CD4-positive, alpha-beta T cell (primary cell): ENCODE measurements at regions not wholly inside any gene's neighbourhood (a gene's known extent, or its start where the extent isn't known, plus 50 kb on each side); places are given as distances from the start of the nearest gene placed in this dataset.

Experiments
- ATAC-seq: fragments of 200-7000 bp; cut with Tn5 transposase; one replicate; pipeline ENCODE4 v1.10.0; 2022; ENCODE audit warnings: mild to moderate bottlenecking; ENCODE audit not compliant: poor library complexity
- CTCF ChIA-PET: fragments of 350-600 bp; sonication (Branson Sonifier 250); formaldehyde crosslinking; loops from one replicate; lab custom pipeline; 2021; ENCODE audit warnings: antibody characterized with exemption, inconsistent platforms; lab: Charles Lee
- POLR2A ChIA-PET: fragments of 350-600 bp; sonication (Branson Sonifier 250); formaldehyde crosslinking; loops from one replicate; lab custom pipeline; 2021; ENCODE audit warnings: antibody characterized with exemption, inconsistent platforms; lab: Charles Lee
- DNase-seq, 14 experiments: peaks; one replicate each; pipeline ENCODE4 v3.0.0-alpha.2; 2013 to 2020; ENCODE audit warnings: mixed read lengths in 2 of 14
- H3K27ac ChIP-seq, 2 donors: one replicate each; pipeline versions ENCODE4 v1.5.1 to v1.7.0; 2013; ENCODE audit warnings: low read length in 2 of 2, low read depth in 1 of 2, mild to moderate bottlenecking in 1 of 2
- H3K27me3 ChIP-seq, 2 experiments: 1 replicate in 1 of 2; 2 replicates in 1 of 2; pipeline versions ENCODE4 v1.6.1 to v1.7.0; 2013; ENCODE audit warnings: low read length in 2 of 2, control low read depth in 1 of 2, mild to moderate bottlenecking in 1 of 2, moderate library complexity in 1 of 2; ENCODE audit not compliant: insufficient read depth in 2 of 2, control insufficient read depth in 1 of 2
- H3K36me3 ChIP-seq: one replicate; pipeline ENCODE4 v1.6.1; 2013; ENCODE audit warnings: low read length, control low read depth; ENCODE audit not compliant: insufficient read depth
- H3K4me1 ChIP-seq: one replicate; pipeline ENCODE4 v1.6.1; 2013; ENCODE audit warnings: low read length, control low read depth; ENCODE audit not compliant: insufficient read depth
- H3K4me3 ChIP-seq: one replicate; pipeline ENCODE4 v1.5.1; 2013; ENCODE audit warnings: mild to moderate bottlenecking, low read length, moderate library complexity
- H3K9me3 ChIP-seq, 2 experiments: 1 replicate in 1 of 2; 2 replicates in 1 of 2; pipeline versions ENCODE4 v1.6.1 to v1.7.0; 2013; ENCODE audit warnings: low read length in 2 of 2, mild to moderate bottlenecking in 2 of 2, control low read depth in 1 of 2, moderate library complexity in 1 of 2; ENCODE audit not compliant: control insufficient read depth in 1 of 2, insufficient read depth in 1 of 2
- H3K27ac Mint-ChIP-seq: one replicate; pipeline ENCODE4 v1.8.0; 2020; ENCODE audit warnings: mixed read lengths
- H3K27me3 Mint-ChIP-seq: one replicate; pipeline ENCODE4 v1.8.0; 2021; ENCODE audit warnings: mixed read lengths
- H3K36me3 Mint-ChIP-seq: one replicate; pipeline ENCODE4 v1.8.0; 2021; ENCODE audit warnings: low read depth, mixed read lengths
- H3K4me1 Mint-ChIP-seq: one replicate; pipeline ENCODE4 v1.8.0; 2021; ENCODE audit warnings: low read depth, mixed read lengths
- H3K4me3 Mint-ChIP-seq: one replicate; pipeline ENCODE4 v1.8.0; 2020; ENCODE audit warnings: mild to moderate bottlenecking, mixed read lengths
- H3K9me3 Mint-ChIP-seq: one replicate; pipeline ENCODE4 v1.8.0; 2020; ENCODE audit warnings: mixed read lengths
- intact Hi-C, 2 experiments: fragments of 100-400 bp; cut with DNase I in 1 of 2; cut with micrococcal nuclease in 1 of 2; formaldehyde crosslinking; loops; one replicate each; pipeline versions ENCODE4 v1.15.1 to v1.9.0; 2023 to 2025; cut with DNase I, micrococcal nuclease
- TF ChIP-seq, protein P1 (sequence below): fragments of 200-600 bp; IDR thresholded peaks from one replicate; pipeline ENCODE4 v1.8.0; 2022; ENCODE audit warnings: antibody characterized with exemption, mild to moderate bottlenecking

- Histone ChIP-seq H3K27me3 (peaks cover 0 to 3% of the 10 kb centered on the region in 2 experiments), H3K36me3 (no peaks in the 10 kb centered on the region), H3K4me3 (no peak overlapping the region), H3K9me3 (no peaks in the 10 kb centered on the region), H3K4me1 (no peaks in the 10 kb centered on the region), H3K27ac (no peak overlapping the region)
- Mint-ChIP-seq H3K9me3 (no peaks in the 10 kb centered on the region), H3K4me3 (no peak overlapping the region), H3K36me3 (no peaks in the 10 kb centered on the region), H3K27ac (no peak overlapping the region), H3K4me1 (no peaks in the 10 kb centered on the region), H3K27me3 (peaks cover 13% of the 10 kb centered on the region)
- POLR2A ChIA-PET = no interaction called here
- CTCF ChIA-PET = no interaction called here
- intact Hi-C loops = no loop called here
- no peak for ATAC-seq
- TF ChIP-seq, protein P1, sequence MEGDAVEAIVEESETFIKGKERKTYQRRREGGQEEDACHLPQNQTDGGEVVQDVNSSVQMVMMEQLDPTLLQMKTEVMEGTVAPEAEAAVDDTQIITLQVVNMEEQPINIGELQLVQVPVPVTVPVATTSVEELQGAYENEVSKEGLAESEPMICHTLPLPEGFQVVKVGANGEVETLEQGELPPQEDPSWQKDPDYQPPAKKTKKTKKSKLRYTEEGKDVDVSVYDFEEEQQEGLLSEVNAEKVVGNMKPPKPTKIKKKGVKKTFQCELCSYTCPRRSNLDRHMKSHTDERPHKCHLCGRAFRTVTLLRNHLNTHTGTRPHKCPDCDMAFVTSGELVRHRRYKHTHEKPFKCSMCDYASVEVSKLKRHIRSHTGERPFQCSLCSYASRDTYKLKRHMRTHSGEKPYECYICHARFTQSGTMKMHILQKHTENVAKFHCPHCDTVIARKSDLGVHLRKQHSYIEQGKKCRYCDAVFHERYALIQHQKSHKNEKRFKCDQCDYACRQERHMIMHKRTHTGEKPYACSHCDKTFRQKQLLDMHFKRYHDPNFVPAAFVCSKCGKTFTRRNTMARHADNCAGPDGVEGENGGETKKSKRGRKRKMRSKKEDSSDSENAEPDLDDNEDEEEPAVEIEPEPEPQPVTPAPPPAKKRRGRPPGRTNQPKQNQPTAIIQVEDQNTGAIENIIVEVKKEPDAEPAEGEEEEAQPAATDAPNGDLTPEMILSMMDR = no peak
- no peak for DNase-seq
These were observed 401.5 kb downstream of the REEP3 start for GRCh38 chr10:63922468-63923284.

GRCh38 chr10:63929831-63930467 is 408.7 kb downstream of the REEP3 start:
- DNase-seq = no peak
- Histone ChIP-seq H3K36me3 (no peaks in the 10 kb centered on the region), H3K27me3 (no peaks in the 10 kb centered on the region), H3K4me1 (no peaks in the 10 kb centered on the region), H3K9me3 (no peaks in the 10 kb centered on the region), H3K27ac (no peak overlapping the region), H3K4me3 (no peak overlapping the region)
- no peaks in the 10 kb centered on the region for H3K4me1 Mint-ChIP-seq
- peaks cover 20% of the 10 kb centered on the region for H3K27me3 Mint-ChIP-seq
- ChIA-PET CTCF (no interaction called here), POLR2A (no interaction called here)
- TF ChIP-seq, protein P1 = no peak
- H3K27ac Mint-ChIP-seq = no peak overlapping the region
- intact Hi-C loops = no loop called here
- H3K9me3 Mint-ChIP-seq = no peaks in the 10 kb centered on the region
- H3K4me3 Mint-ChIP-seq = no peak overlapping the region
- no peaks in the 10 kb centered on the region for H3K36me3 Mint-ChIP-seq
- ATAC-seq = no peak

DNA sequence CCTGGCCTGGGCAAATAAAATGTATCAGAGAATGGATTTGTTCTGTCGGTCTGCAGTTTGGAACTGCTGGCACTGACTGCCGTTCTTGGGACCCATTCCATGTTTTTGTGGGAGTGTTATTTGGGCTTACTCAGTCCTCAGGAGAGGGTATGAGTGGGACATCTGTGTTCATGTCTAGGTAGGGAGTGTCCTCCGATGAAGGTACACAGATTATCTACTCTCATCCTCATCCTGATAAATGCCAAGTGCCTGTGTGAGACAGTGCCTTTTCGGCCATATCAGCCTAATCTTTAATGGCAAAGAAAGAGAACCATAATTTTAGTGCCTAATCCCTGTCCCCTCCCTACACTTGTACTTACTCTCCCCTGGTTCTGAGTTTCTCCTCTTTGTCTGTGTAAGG is 409.4 kb downstream of the REEP3 start:
- H3K27me3 ChIP-seq = no peaks in the 10 kb centered on the region
- TF ChIP-seq, protein P1 = no peak
- Mint-ChIP-seq H3K27me3 (peaks cover 24% of the 10 kb centered on the region), H3K36me3 (no peaks in the 10 kb centered on the region), H3K27ac (no peak overlapping the region), H3K9me3 (no peaks in the 10 kb centered on the region), H3K4me3 (no peak overlapping the region), H3K4me1 (no peaks in the 10 kb centered on the region)
- ChIA-PET CTCF (no interaction called here), POLR2A (no interaction called here)
- no peak overlapping the region for H3K4me3 ChIP-seq
- H3K27ac ChIP-seq = no peak overlapping the region
- ATAC-seq (no peak), DNase-seq (no peak)
- no peaks in the 10 kb centered on the region for H3K4me1 ChIP-seq
- H3K36me3 ChIP-seq = no peaks in the 10 kb centered on the region
- intact Hi-C loops = no loop called here
- H3K9me3 ChIP-seq = no peaks in the 10 kb centered on the region
